MM.1S (cell line): ENCODE measurements at regions not wholly inside any gene's neighbourhood (a gene's known extent, or its start where the extent isn't known, plus 50 kb on each side); places are given as distances from the start of the nearest gene placed in this dataset.

Experiments
- DNase-seq: peaks from one replicate; pipeline ENCODE4 v3.0.0-alpha.2; 2015
- H2AFZ ChIP-seq: fragments of 300-600 bp; sonication (generic); 2 replicates; pipeline ENCODE4 v1.6.0; 2016; ENCODE audit warnings: antibody characterized with exemption, low read length
- H3F3A ChIP-seq: fragments of 300-600 bp; sonication (generic); 2 replicates; pipeline ENCODE4 v1.6.1; 2016; ENCODE audit warnings: mild to moderate bottlenecking, antibody characterized with exemption, low read length, moderate library complexity, mixed read lengths; ENCODE audit not compliant: insufficient read depth
- H3K27ac ChIP-seq: fragments of 300-600 bp; sonication (generic); 2 replicates; pipeline ENCODE4 v1.5.1; 2016; ENCODE audit warnings: mild to moderate bottlenecking, low read length
- H3K27me3 ChIP-seq: fragments of 300-600 bp; sonication (generic); replicated peaks from 2 replicates; pipeline ENCODE4 v1.6.0; 2016; ENCODE audit warnings: low read length; ENCODE audit not compliant: insufficient read depth
- H3K36me3 ChIP-seq: fragments of 300-600 bp; sonication (generic); replicated peaks from 2 replicates; pipeline ENCODE4 v1.6.1; 2016; ENCODE audit warnings: mild to moderate bottlenecking, low read length, mixed read lengths; ENCODE audit not compliant: insufficient read depth
- H3K4me1 ChIP-seq: fragments of 300-600 bp; sonication (generic); 2 replicates; pipeline ENCODE4 v1.6.1; 2016; ENCODE audit warnings: low read length, mixed read lengths
- H3K4me2 ChIP-seq: fragments of 300-600 bp; sonication (generic); 2 replicates; pipeline ENCODE4 v1.6.0; 2016; ENCODE audit warnings: low read depth, low read length
- H3K4me3 ChIP-seq: fragments of 300-600 bp; sonication (generic); 2 replicates; pipeline ENCODE4 v1.5.1; 2016; ENCODE audit warnings: low read length, mixed read lengths
- H3K79me2 ChIP-seq: fragments of 300-600 bp; sonication (generic); 2 replicates; pipeline ENCODE4 v1.6.1; 2016; ENCODE audit warnings: mixed run types, low read length, mixed read lengths
- H3K9ac ChIP-seq: fragments of 300-600 bp; sonication (generic); 2 replicates; pipeline ENCODE4 v1.6.1; 2016; ENCODE audit warnings: low read length, mixed read lengths
- H3K9me2 ChIP-seq: fragments of 300-600 bp; sonication (generic); replicated peaks from 2 replicates; pipeline ENCODE4 v1.6.1; 2016; ENCODE audit warnings: mild to moderate bottlenecking, low read length, mixed read lengths; ENCODE audit not compliant: insufficient read depth
- H3K9me3 ChIP-seq: fragments of 300-600 bp; sonication (generic); replicated peaks from 2 replicates; pipeline ENCODE4 v1.6.1; 2016; ENCODE audit warnings: mild to moderate bottlenecking, low read length, mixed read lengths; ENCODE audit not compliant: insufficient read depth
- H4K20me1 ChIP-seq: fragments of 300-600 bp; sonication (generic); 2 replicates; pipeline ENCODE4 v1.6.1; 2016; ENCODE audit warnings: mild to moderate bottlenecking, low read length, moderate library complexity, mixed read lengths; ENCODE audit not compliant: insufficient read depth
- EZH2 ChIP-seq: fragments of 300-600 bp; sonication (generic); optimal IDR thresholded peaks from 2 replicates; pipeline ENCODE3; 2017; ENCODE audit warnings: low read depth, mild to moderate bottlenecking, antibody characterized with exemption, low read length, mixed read lengths
- EZH2phosphoT487 ChIP-seq: fragments of 300-600 bp; sonication (generic); IDR thresholded peaks from 2 replicates; pipeline ENCODE4 v1.6.1; 2018; ENCODE audit warnings: antibody characterized with exemption, low read length
- TF ChIP-seq, protein P1 (sequence below): fragments of 300-600 bp; sonication (generic); IDR thresholded peaks from 2 replicates; pipeline ENCODE4 v1.5.1; 2016; ENCODE audit warnings: antibody characterized with exemption, low read length, mixed read lengths

DNA sequence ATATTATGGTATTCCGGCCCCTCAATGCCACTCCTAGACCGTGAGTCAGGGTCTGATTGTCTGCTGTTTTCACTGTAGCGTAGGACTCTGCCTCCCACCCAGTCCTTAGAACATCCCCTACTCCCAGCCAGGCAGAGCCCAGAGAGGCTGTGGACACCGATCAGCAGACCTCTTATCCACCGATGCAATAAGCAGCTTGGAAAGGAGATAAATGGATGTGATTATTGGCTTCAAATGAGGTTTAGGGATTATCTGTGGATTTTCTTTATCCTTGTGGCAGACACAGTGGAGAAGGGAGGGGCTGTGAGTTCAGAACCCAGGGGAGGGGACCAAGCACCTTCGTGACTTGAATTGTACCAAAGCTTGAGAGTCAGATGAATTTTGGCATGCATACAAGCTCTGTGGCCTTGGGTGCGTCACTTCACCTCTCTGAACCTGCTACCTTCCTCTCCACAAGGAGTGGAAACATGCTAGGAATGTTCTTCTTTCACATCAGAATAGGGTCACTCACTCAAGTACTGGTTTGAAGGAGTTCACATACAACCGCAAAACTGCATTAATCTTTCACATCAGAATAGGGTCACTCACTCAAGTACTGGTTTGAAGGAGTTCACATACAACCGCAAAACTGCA, 83.1 kb upstream of the CPLX2 start:
- no peak overlapping the region for H2AFZ ChIP-seq
- no peaks in the 10 kb centered on the region for H4K20me1 ChIP-seq
- no peaks in the 10 kb centered on the region for H3K36me3 ChIP-seq
- H3K9ac ChIP-seq: no peak overlapping the region
- no peaks in the 10 kb centered on the region for H3K27me3 ChIP-seq
- H3K4me3 ChIP-seq: no peak overlapping the region
- no peak overlapping the region for H3K27ac ChIP-seq
- no peaks in the 10 kb centered on the region for H3K4me1 ChIP-seq
- DNase-seq: no peak
- H3K9me3 ChIP-seq: no peaks in the 10 kb centered on the region
- H3K9me2 ChIP-seq: no peaks in the 10 kb centered on the region
- no peaks in the 10 kb centered on the region for H3F3A ChIP-seq
- no peak overlapping the region for H3K4me2 ChIP-seq
- TF ChIP-seq, protein P1, sequence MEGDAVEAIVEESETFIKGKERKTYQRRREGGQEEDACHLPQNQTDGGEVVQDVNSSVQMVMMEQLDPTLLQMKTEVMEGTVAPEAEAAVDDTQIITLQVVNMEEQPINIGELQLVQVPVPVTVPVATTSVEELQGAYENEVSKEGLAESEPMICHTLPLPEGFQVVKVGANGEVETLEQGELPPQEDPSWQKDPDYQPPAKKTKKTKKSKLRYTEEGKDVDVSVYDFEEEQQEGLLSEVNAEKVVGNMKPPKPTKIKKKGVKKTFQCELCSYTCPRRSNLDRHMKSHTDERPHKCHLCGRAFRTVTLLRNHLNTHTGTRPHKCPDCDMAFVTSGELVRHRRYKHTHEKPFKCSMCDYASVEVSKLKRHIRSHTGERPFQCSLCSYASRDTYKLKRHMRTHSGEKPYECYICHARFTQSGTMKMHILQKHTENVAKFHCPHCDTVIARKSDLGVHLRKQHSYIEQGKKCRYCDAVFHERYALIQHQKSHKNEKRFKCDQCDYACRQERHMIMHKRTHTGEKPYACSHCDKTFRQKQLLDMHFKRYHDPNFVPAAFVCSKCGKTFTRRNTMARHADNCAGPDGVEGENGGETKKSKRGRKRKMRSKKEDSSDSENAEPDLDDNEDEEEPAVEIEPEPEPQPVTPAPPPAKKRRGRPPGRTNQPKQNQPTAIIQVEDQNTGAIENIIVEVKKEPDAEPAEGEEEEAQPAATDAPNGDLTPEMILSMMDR: no peak
- TF ChIP-seq EZH2phosphoT487 (no peak), EZH2 (no peak)
- no peaks in the 10 kb centered on the region for H3K79me2 ChIP-seq

- Histone ChIP-seq H3K4me1 (no peaks in the 10 kb centered on the region), H3K36me3 (no peaks in the 10 kb centered on the region), H3K9ac (no peak overlapping the region), H3K79me2 (no peaks in the 10 kb centered on the region), H3K27me3 (peaks cover 7% of the 10 kb centered on the region; the same call in 1 of the 2 replicates), H3K4me2 (no peak overlapping the region), H3K9me3 (no peaks in the 10 kb centered on the region), H4K20me1 (no peaks in the 10 kb centered on the region), H3K27ac (no peak overlapping the region), H3F3A (no peaks in the 10 kb centered on the region), H2AFZ (no peak overlapping the region), H3K9me2 (no peaks in the 10 kb centered on the region), H3K4me3 (no peak overlapping the region)
- no peak for TF ChIP-seq EZH2
- TF ChIP-seq EZH2phosphoT487: no peak
- TF ChIP-seq, protein P1: no peak
- no peak for DNase-seq
Observed at GRCh38 chr5:175789670-175790069, 81.7 kb upstream of the CPLX2 start.

GRCh38 chr5:175790796-175791195, 80.6 kb upstream of the CPLX2 start:
- H3K9ac ChIP-seq: no peak overlapping the region
- H3K27ac ChIP-seq: no peak overlapping the region
- peaks cover 11% of the 10 kb centered on the region; the same call in 1 of the 2 replicates for H3K27me3 ChIP-seq
- no peaks in the 10 kb centered on the region for H3K36me3 ChIP-seq
- no peaks in the 10 kb centered on the region for H3K9me2 ChIP-seq
- H3K79me2 ChIP-seq: no peaks in the 10 kb centered on the region
- H3K4me3 ChIP-seq: no peak overlapping the region
- no peak overlapping the region for H2AFZ ChIP-seq
- DNase-seq: no peak
- H3K4me2 ChIP-seq: no peak overlapping the region
- no peaks in the 10 kb centered on the region for H3K4me1 ChIP-seq
- no peaks in the 10 kb centered on the region for H3F3A ChIP-seq
- TF ChIP-seq, protein P1: no peak
- TF ChIP-seq EZH2phosphoT487 (no peak), EZH2 (no peak)
- H4K20me1 ChIP-seq: no peaks in the 10 kb centered on the region
- no peaks in the 10 kb centered on the region for H3K9me3 ChIP-seq
